ENCODE measurements at regions not wholly inside any gene's neighbourhood (a gene's known extent, or its start where the extent isn't known, plus 50 kb on each side); places are given as distances from the start of the nearest gene placed in this dataset.

DNA sequence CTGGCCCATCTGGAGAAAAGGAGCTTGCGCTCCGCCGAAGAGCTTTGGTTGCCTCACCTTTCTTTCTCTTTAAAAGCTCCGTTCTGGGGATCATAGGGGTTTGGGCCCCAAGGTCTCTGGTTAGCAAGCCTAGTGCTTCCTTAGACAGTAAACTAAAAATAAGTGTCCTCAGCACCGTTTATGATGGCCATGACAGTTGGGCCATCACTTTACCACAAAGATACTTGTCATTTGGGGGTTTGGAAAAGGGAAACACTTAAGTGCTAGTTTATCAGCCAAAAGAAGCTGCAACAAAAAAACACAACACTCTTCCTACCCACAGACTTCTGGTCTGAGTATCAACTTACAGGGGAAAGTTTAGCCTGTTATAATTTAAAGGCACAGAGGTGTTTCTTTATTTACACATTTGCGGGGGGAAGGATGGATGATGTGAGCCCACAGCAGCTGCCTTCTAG lies 88.4 kb upstream of the CD44 start:
- ChIA-PET CTCF (no interaction called here), RAD21 (ENCODE audit: low non-redundant PET in 1 of 2, low total read pairs in 2 of 2, uncharacterized antibody in 2 of 2, unreplicated experiment in 2 of 2) (no interaction called here), POLR2A (no interaction called here)
- Histone ChIP-seq H3K9me3 (ENCODE audit: control insufficient read depth in 1 of 2, insufficient read depth in 1 of 2, low read depth in 1 of 2, low read length in 2 of 2) (no peaks in the 10 kb centered on the region), H3K27ac (ENCODE audit: low read depth, low read length) (no peak overlapping the region), H3K9me2 (ENCODE audit: insufficient read depth) (no peaks in the 10 kb centered on the region), H3K4me2 (ENCODE audit: low read length) (no peak overlapping the region), H3K36me3 (ENCODE audit: control insufficient read depth in 1 of 2, insufficient read depth in 2 of 2, low read length in 2 of 2) (no peaks in the 10 kb centered on the region), H3K79me2 (ENCODE audit: insufficient read depth, low read length) (no peaks in the 10 kb centered on the region), H3K4me3 (replicated peaks in 1 of 2; ENCODE audit: low read depth in 1 of 2, low read length in 2 of 2) (no peak overlapping the region), H3K27me3 (ENCODE audit: insufficient read depth, low read length) (no peaks in the 10 kb centered on the region), H3K4me1 (ENCODE audit: control insufficient read depth in 1 of 2, insufficient read depth in 2 of 2, low read length in 2 of 2) (no peaks in the 10 kb centered on the region), H2AFZ (ENCODE audit: low read depth, low read length, poor library complexity, severe bottlenecking) (no peak overlapping the region), H4K20me1 (ENCODE audit: insufficient read depth) (no peaks in the 10 kb centered on the region), H3K9ac (ENCODE audit: low read length) (no peak overlapping the region)
- DNase-seq (ENCODE audit: low read depth, low spot score) (no peak), ATAC-seq (no peak)
- BruUV-seq (replicated peaks) = no TSS peak
- intact Hi-C loops (cut with micrococcal nuclease) = no loop called here
- TF ChIP-seq TCF7L2 (IDR thresholded peaks at IDR 0.05; ENCODE audit: borderline replicate concordance, extremely low read depth, insufficient read depth, insufficient read length) = no peak
- TF ChIP-seq SP1 (IDR thresholded peaks at IDR 0.05; ENCODE audit: low read depth) = no peak
- TF ChIP-seq ELF1 (IDR thresholded peaks at IDR 0.05; ENCODE audit: borderline replicate concordance, low read depth) = no peak
- TF ChIP-seq POLR2A (IDR thresholded peaks at IDR 0.05; ENCODE audit: borderline replicate concordance, extremely low read depth, insufficient read depth, insufficient read length) = no peak
- no peak for TF ChIP-seq SIN3A (IDR thresholded peaks at IDR 0.05; ENCODE audit: low read depth)
- no peak for TF ChIP-seq EGR1 (IDR thresholded peaks at IDR 0.05; ENCODE audit: low read depth)
- no peak for TF ChIP-seq CBX3 (IDR thresholded peaks at IDR 0.05; ENCODE audit: low read depth)
- TF ChIP-seq RAD21 (IDR thresholded peaks at IDR 0.05; ENCODE audit: low read depth) = no peak
- TF ChIP-seq POLR2AphosphoS5 (IDR thresholded peaks at IDR 0.05; ENCODE audit: low read depth, low read length) = no peak
- TF ChIP-seq EZH2 (IDR thresholded peaks at IDR 0.05) = no peak
- TF ChIP-seq CEBPB (IDR thresholded peaks at IDR 0.05; ENCODE audit: low read depth) = no peak
- no peak for TF ChIP-seq SRF (IDR thresholded peaks at IDR 0.05; ENCODE audit: low read depth)
- no peak for TF ChIP-seq YY1 (IDR thresholded peaks at IDR 0.05; ENCODE audit: extremely low read depth, insufficient replicate concordance, low read depth, low read length)

Measured in HCT116 (cell line).